Muscle layer of duodenum (tissue), 2 donors: ENCODE measurements at regions not wholly inside any gene's neighbourhood (a gene's known extent, or its start where the extent isn't known, plus 50 kb on each side); places are given as distances from the start of the nearest gene placed in this dataset.

Experiments used
- H3K27ac ChIP-seq: one replicate; pipeline ENCODE4 v1.7.0; 2013; ENCODE audit warnings: mild to moderate bottlenecking, low read length
- H3K27me3 ChIP-seq: one replicate; pipeline ENCODE4 v1.7.0; 2013; ENCODE audit warnings: low read depth, mild to moderate bottlenecking, control low read depth, low read length
- H3K36me3 ChIP-seq, 2 donors: one replicate each; pipeline ENCODE4 v1.7.0; 2013; ENCODE audit warnings: low read length in 2 of 2, control low read depth in 1 of 2, mild to moderate bottlenecking in 1 of 2; ENCODE audit not compliant: insufficient read depth in 2 of 2, control insufficient read depth in 1 of 2
- H3K4me1 ChIP-seq, 2 donors: one replicate each; pipeline ENCODE4 v1.7.0; 2013; ENCODE audit warnings: low read length in 2 of 2, mild to moderate bottlenecking in 2 of 2, control low read depth in 1 of 2, moderate library complexity in 1 of 2; ENCODE audit not compliant: insufficient read depth in 2 of 2, control insufficient read depth in 1 of 2
- H3K4me3 ChIP-seq, 2 donors: one replicate each; pipeline ENCODE4 v1.7.0; 2013; ENCODE audit warnings: low read length in 2 of 2, low read depth in 1 of 2, mild to moderate bottlenecking in 1 of 2
- H3K9me3 ChIP-seq, 2 donors: one replicate each; pipeline ENCODE4 v1.7.0; 2013; ENCODE audit warnings: low read length in 2 of 2, control low read depth in 1 of 2, mild to moderate bottlenecking in 1 of 2; ENCODE audit not compliant: control insufficient read depth in 1 of 2
- donor health status: healthy.

GRCh38 chr12:75974323-75975187, 57.0 kb downstream of the PHLDA1 start:
- H3K27ac ChIP-seq = no peak overlapping the region
- H3K36me3 ChIP-seq = peaks cover 0 to 7% of the 10 kb centered on the region in 2 donors
- H3K27me3 ChIP-seq = no peaks in the 10 kb centered on the region
- no peaks in the 10 kb centered on the region for H3K9me3 ChIP-seq
- peaks cover 11 to 16% of the 10 kb centered on the region in 2 donors for H3K4me1 ChIP-seq
- H3K4me3 ChIP-seq = no peak overlapping the region

GRCh38 chr12:75971253-75971652, 60.3 kb downstream of the PHLDA1 start:
- Histone ChIP-seq H3K27me3 (no peaks in the 10 kb centered on the region), H3K4me1 (no peaks in the 10 kb centered on the region), H3K27ac (no peak overlapping the region), H3K9me3 (no peaks in the 10 kb centered on the region), H3K4me3 (no peak overlapping the region), H3K36me3 (no peaks in the 10 kb centered on the region)

DNA sequence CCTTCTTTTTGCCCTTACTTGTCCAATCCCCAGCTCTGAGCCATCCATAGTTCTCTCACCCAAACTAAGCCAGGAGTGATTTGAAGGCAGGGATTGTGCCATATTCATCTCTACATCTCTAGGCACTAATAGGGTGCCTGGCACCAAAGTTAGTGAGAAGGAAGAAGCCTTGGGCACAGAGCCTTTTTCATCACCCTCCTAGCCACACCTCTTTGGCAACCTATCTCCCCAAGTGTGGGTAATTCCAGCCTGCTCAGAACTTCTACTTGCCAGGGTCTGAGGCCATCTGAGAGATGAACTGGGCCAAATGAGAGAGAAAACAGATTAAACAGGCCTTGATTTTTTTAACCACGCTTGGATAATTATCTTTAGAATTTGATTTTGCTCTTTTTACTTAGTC, 61.3 kb downstream of the PHLDA1 start:
- no peaks in the 10 kb centered on the region for H3K9me3 ChIP-seq
- H3K36me3 ChIP-seq = no peaks in the 10 kb centered on the region
- no peak overlapping the region for H3K4me3 ChIP-seq
- no peak overlapping the region for H3K27ac ChIP-seq
- no peaks in the 10 kb centered on the region for H3K4me1 ChIP-seq
- no peaks in the 10 kb centered on the region for H3K27me3 ChIP-seq

DNA sequence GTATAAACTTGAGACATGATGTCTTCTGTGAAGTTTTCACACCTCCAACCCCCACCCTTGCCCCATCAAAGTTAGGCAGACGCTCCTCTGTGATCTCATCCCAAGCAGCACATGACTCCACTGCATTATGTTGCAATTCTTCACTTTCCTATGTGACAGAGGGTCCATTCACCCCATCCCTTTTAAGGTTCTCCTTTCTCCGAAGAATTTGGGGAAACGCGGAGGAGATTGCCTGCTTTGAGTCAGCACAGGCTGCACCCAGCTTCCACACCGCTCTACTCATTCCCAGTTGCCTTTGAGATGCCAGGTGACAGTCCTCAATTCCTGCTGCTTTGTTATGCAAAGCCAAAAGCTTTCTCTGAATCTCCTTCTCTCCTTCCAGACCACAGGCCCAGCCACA, 61.8 kb downstream of the PHLDA1 start:
- Histone ChIP-seq H3K4me1 (no peaks in the 10 kb centered on the region), H3K27me3 (no peaks in the 10 kb centered on the region), H3K4me3 (no peak overlapping the region), H3K27ac (no peak overlapping the region), H3K9me3 (no peaks in the 10 kb centered on the region), H3K36me3 (no peaks in the 10 kb centered on the region)

- no peaks in the 10 kb centered on the region for H3K9me3 ChIP-seq
- no peak overlapping the region for H3K27ac ChIP-seq
- H3K27me3 ChIP-seq = no peaks in the 10 kb centered on the region
- H3K4me1 ChIP-seq = no peaks in the 10 kb centered on the region
- no peaks in the 10 kb centered on the region for H3K36me3 ChIP-seq
- no peak overlapping the region for H3K4me3 ChIP-seq
Observed at GRCh38 chr12:75965661-75966060, 65.9 kb downstream of the PHLDA1 start.

DNA sequence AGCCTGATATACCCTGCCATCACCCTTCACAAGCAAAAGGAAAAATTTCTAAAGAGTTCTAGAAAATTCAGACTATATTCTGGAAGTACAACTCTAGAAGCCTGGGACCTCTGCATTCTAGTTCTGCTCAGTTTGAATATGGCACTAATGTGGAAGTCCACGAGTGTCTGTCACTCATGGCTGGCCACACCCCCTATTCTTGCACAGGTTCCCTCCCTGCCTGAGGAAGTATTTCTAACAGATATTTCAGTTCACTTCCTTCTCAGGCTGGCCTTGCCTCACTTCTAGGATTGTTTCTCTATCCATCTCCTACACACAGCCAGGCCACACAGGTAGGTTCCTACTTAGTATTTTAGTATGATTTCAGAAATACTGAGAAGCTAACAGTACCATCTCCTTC, 67.4 kb downstream of the PHLDA1 start:
- no peak overlapping the region for H3K4me3 ChIP-seq
- H3K4me1 ChIP-seq = peaks cover 0 to 6% of the 10 kb centered on the region in 2 donors
- no peaks in the 10 kb centered on the region for H3K36me3 ChIP-seq
- H3K27me3 ChIP-seq = no peaks in the 10 kb centered on the region
- no peak overlapping the region for H3K27ac ChIP-seq
- H3K9me3 ChIP-seq = no peaks in the 10 kb centered on the region

GRCh38 chr12:75961878-75962277, 69.7 kb downstream of the PHLDA1 start:
- Histone ChIP-seq H3K27ac (no peak overlapping the region), H3K9me3 (no peaks in the 10 kb centered on the region), H3K27me3 (no peaks in the 10 kb centered on the region), H3K4me3 (no peak overlapping the region), H3K36me3 (no peaks in the 10 kb centered on the region), H3K4me1 (peaks cover 0 to 7% of the 10 kb centered on the region in 2 donors)

GRCh38 chr12:75960954-75961661, 70.5 kb downstream of the PHLDA1 start:
- H3K27ac ChIP-seq = no peak overlapping the region
- no peaks in the 10 kb centered on the region for H3K36me3 ChIP-seq
- H3K4me1 ChIP-seq = peaks cover 0 to 7% of the 10 kb centered on the region in 2 donors
- no peak overlapping the region for H3K4me3 ChIP-seq
- H3K27me3 ChIP-seq = no peaks in the 10 kb centered on the region
- no peaks in the 10 kb centered on the region for H3K9me3 ChIP-seq

GRCh38 chr12:75960086-75960910, 71.3 kb downstream of the PHLDA1 start:
- H3K36me3 ChIP-seq = no peaks in the 10 kb centered on the region

DNA sequence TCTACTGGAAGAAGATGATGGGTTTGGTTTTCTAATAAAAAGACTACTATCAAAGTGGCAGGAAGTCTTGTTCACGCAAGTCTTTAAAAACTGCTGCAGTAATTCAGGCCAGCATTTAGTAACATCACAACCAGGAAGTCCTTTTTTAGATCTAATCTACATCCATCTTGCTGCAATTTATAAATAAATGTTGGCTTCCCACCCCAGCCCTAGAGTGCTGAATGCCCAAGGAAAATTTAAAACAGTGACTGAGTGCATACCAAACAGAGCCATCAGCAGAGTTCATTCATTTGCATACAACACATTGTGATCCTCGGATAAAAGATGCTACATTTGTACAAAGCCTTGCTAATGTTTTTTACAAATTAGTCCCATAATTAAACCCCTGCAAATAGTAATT, 72.1 kb downstream of the PHLDA1 start:
- no peaks in the 10 kb centered on the region for H3K36me3 ChIP-seq
- H3K4me1 ChIP-seq = peaks cover 0 to 7% of the 10 kb centered on the region in 2 donors
- no peak overlapping the region for H3K27ac ChIP-seq
- H3K27me3 ChIP-seq = no peaks in the 10 kb centered on the region
- H3K9me3 ChIP-seq = no peaks in the 10 kb centered on the region
- no peak overlapping the region for H3K4me3 ChIP-seq

More at GRCh38 chr12:75960086-75960910, 71.3 kb downstream of the PHLDA1 start:
- no peak overlapping the region for H3K4me3 ChIP-seq
- H3K27ac ChIP-seq = no peak overlapping the region
- H3K4me1 ChIP-seq = peaks cover 0 to 7% of the 10 kb centered on the region in 2 donors
- no peaks in the 10 kb centered on the region for H3K9me3 ChIP-seq
- no peaks in the 10 kb centered on the region for H3K27me3 ChIP-seq

DNA sequence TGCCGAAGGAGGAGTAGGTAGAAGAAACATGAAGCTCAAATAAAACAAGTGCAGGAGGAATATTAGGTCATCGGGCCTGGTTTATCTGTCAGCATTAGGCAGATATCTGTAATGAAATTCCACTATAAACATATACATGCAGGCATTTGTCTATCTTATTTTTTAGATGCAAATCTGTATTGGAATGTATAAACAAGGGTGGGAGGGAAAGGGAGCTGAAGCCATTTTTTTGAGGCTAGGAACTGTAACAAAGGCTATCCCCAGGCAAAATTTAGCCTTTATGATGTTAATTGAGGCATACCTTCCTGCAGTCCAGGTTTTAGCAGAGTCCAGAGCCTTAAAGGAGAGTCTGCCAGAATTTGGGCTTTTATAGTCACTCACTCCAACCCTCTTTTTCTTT, 72.5 kb downstream of the PHLDA1 start:
- H3K36me3 ChIP-seq = no peaks in the 10 kb centered on the region
- no peaks in the 10 kb centered on the region for H3K9me3 ChIP-seq
- H3K27me3 ChIP-seq = no peaks in the 10 kb centered on the region
- H3K27ac ChIP-seq = no peak overlapping the region
- H3K4me1 ChIP-seq = peaks cover 0 to 7% of the 10 kb centered on the region in 2 donors
- H3K4me3 ChIP-seq = no peak overlapping the region
